B cell (primary cell): ENCODE measurements at regions not wholly inside any gene's neighbourhood (a gene's known extent, or its start where the extent isn't known, plus 50 kb on each side); places are given as distances from the start of the nearest gene placed in this dataset.

Experiments
- EZH2 ChIP-seq: IDR thresholded peaks from 2 replicates; pipeline ENCODE4 v1.6.1; 2012; ENCODE audit warnings: borderline replicate concordance, low read depth, mild to moderate bottlenecking, moderate library complexity, low read length; ENCODE audit not compliant: insufficient read depth, poor library complexity, severe bottlenecking
- TF ChIP-seq, protein P1 (sequence below): fragments of 200-600 bp; IDR thresholded peaks from one replicate; pipeline ENCODE4 v1.8.0; 2022; ENCODE audit warnings: antibody characterized with exemption, mild to moderate bottlenecking

DNA sequence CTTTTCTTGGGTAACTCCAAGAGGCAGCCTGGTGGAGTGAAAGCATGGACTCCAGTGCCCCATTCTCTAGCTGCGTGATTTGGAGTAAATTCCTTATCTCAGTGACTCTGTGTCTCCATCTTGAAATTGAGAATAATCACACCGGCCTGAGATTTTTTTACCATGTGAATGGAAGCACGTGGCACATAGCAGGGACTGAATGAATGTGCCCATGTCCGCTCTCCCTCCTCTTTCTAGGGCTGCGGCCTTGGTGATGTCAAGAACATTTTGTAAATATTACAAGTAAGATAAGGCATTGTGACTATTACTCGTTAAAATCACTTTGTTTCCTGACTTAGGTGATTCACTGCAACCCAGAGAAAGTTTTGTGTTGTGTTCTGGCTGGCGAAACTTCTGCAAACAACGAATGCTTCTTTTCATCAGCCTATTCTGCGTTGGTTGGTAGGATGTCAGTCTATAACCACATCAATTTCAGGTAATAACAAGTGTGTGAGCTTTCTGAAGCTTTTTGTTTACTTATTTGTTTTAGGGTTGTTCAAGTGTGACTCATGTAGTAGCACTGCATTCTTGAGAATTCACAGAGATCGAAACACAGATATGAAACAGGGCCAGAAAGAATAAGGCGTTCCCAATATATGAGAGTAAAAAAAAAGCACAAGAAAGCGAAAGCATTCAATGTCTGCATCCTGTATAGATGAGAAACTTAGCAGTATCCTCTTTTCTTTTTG, 135.7 kb upstream of the SLC45A1 start:
- TF ChIP-seq, protein P1, sequence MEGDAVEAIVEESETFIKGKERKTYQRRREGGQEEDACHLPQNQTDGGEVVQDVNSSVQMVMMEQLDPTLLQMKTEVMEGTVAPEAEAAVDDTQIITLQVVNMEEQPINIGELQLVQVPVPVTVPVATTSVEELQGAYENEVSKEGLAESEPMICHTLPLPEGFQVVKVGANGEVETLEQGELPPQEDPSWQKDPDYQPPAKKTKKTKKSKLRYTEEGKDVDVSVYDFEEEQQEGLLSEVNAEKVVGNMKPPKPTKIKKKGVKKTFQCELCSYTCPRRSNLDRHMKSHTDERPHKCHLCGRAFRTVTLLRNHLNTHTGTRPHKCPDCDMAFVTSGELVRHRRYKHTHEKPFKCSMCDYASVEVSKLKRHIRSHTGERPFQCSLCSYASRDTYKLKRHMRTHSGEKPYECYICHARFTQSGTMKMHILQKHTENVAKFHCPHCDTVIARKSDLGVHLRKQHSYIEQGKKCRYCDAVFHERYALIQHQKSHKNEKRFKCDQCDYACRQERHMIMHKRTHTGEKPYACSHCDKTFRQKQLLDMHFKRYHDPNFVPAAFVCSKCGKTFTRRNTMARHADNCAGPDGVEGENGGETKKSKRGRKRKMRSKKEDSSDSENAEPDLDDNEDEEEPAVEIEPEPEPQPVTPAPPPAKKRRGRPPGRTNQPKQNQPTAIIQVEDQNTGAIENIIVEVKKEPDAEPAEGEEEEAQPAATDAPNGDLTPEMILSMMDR, result no peak
- TF ChIP-seq EZH2, result no peak
